DND-41 (cell line): ENCODE measurements at regions not wholly inside any gene's neighbourhood (a gene's known extent, or its start where the extent isn't known, plus 50 kb on each side); places are given as distances from the start of the nearest gene placed in this dataset.

Experiments
- ATAC-seq: fragments of 200-7000 bp; cut with Tn5 transposase; 3 replicates; pipeline ENCODE4 v1.9.1; 2021; ENCODE audit warnings: low read depth; ENCODE audit not compliant: insufficient read depth
- DNase-seq: peaks from one replicate; pipeline ENCODE4 v3.0.0-alpha.2; 2020
- H2AFZ ChIP-seq: 2 replicates; pipeline ENCODE4 v1.6.0; 2012; ENCODE audit warnings: low read depth, low read length
- H3K27ac ChIP-seq: 2 replicates; pipeline ENCODE4 v1.5.1; 2012; ENCODE audit warnings: low read length, inconsistent platforms
- H3K27me3 ChIP-seq: fragments of 200-600 bp; sonication (generic); 2 replicates; pipeline ENCODE4 v1.6.0; 2012; ENCODE audit warnings: low read length, mild to moderate bottlenecking, inconsistent platforms; ENCODE audit not compliant: insufficient read depth, poor library complexity
- H3K36me3 ChIP-seq: 2 replicates; pipeline ENCODE4 v1.5.1; 2012; ENCODE audit warnings: low read length, inconsistent platforms; ENCODE audit not compliant: insufficient read depth
- H3K4me1 ChIP-seq: 2 replicates; pipeline ENCODE4 v1.5.1; 2012; ENCODE audit warnings: mild to moderate bottlenecking, low read length; ENCODE audit not compliant: insufficient read depth
- H3K4me2 ChIP-seq: 2 replicates; pipeline ENCODE4 v1.6.0; 2012; ENCODE audit warnings: mild to moderate bottlenecking, moderate library complexity, low read length, inconsistent platforms; ENCODE audit not compliant: insufficient read depth
- H3K4me3 ChIP-seq, 2 experiments: fragments of 200-600 bp in 1 of 2; shearing (Covaris generic) in 1 of 2; 2 replicates each; pipeline ENCODE4 v1.5.1; 2012 to 2016; ENCODE audit warnings: inconsistent platforms in 2 of 2, low read length in 2 of 2, mild to moderate bottlenecking in 2 of 2, low read depth in 1 of 2, moderate library complexity in 1 of 2
- H3K79me2 ChIP-seq: 2 replicates; pipeline ENCODE4 v1.6.0; 2012; ENCODE audit warnings: low read length, inconsistent platforms; ENCODE audit not compliant: insufficient read depth
- H3K9ac ChIP-seq: 2 replicates; pipeline ENCODE4 v1.6.0; 2012; ENCODE audit warnings: low read depth, mild to moderate bottlenecking, inconsistent platforms, low read length, moderate library complexity
- H3K9me3 ChIP-seq: 2 replicates; pipeline ENCODE4 v1.5.1; 2012; ENCODE audit warnings: low read length, moderate library complexity, mild to moderate bottlenecking, inconsistent platforms; ENCODE audit not compliant: insufficient read depth, severe bottlenecking
- H4K20me1 ChIP-seq: 2 replicates; pipeline ENCODE4 v1.6.0; 2012; ENCODE audit warnings: low read length; ENCODE audit not compliant: insufficient read depth
- CTCF ChIP-seq: IDR thresholded peaks from 2 replicates; pipeline ENCODE4 v1.5.1; 2012; ENCODE audit warnings: borderline replicate concordance, low read length, moderate library complexity, mild to moderate bottlenecking; ENCODE audit not compliant: poor library complexity, severe bottlenecking; ENCODE audit errors: extremely low read depth
- EZH2 ChIP-seq: IDR thresholded peaks from 3 replicates; pipeline ENCODE4 v1.6.1; 2012; ENCODE audit warnings: borderline replicate concordance, low read depth, mild to moderate bottlenecking, moderate library complexity, low read length, inconsistent platforms; ENCODE audit not compliant: severe bottlenecking

DNA sequence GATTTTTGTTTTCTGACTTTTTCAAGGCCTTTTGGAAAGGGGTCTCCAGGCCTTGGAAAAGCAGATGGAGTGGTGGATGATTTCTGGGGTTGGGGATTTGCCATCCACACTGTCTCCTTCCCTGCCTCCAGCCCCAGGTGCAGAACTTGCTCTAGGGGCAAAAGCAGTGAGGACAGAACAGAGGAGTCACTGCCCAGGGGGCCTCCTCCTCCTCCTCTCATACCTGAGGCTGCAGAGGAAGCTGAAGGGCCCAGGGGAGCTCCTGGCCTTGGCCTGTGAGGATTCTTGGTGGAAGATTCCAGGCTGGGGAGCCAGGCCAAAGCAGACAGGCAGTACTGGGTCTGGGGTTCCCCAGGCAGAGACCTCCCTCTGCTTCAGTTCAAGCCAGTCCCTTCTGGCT lies 52.3 kb upstream of the URI1 start:
- no peak overlapping the region for H2AFZ ChIP-seq
- DNase-seq (no peak), ATAC-seq (no peak)
- no peaks in the 10 kb centered on the region for H3K4me1 ChIP-seq
- no peak overlapping the region for H3K9ac ChIP-seq
- no peaks in the 10 kb centered on the region for H4K20me1 ChIP-seq
- no peak overlapping the region for H3K4me2 ChIP-seq
- H3K79me2 ChIP-seq: no peaks in the 10 kb centered on the region
- no peak overlapping the region for H3K4me3 ChIP-seq
- no peaks in the 10 kb centered on the region for H3K9me3 ChIP-seq
- no peaks in the 10 kb centered on the region for H3K27me3 ChIP-seq
- no peak overlapping the region for H3K27ac ChIP-seq
- H3K36me3 ChIP-seq: no peaks in the 10 kb centered on the region
- TF ChIP-seq EZH2 (no peak), CTCF (no peak)

- Histone ChIP-seq H3K9ac (no peak overlapping the region), H2AFZ (no peak overlapping the region), H3K27me3 (no peaks in the 10 kb centered on the region), H4K20me1 (no peaks in the 10 kb centered on the region), H3K4me1 (no peaks in the 10 kb centered on the region), H3K27ac (no peak overlapping the region), H3K36me3 (no peaks in the 10 kb centered on the region), H3K9me3 (no peaks in the 10 kb centered on the region), H3K4me2 (no peak overlapping the region), H3K4me3 (no peak overlapping the region), H3K79me2 (no peaks in the 10 kb centered on the region)
- ATAC-seq (no peak), DNase-seq (no peak)
- TF ChIP-seq CTCF: no peak
- no peak for TF ChIP-seq EZH2
Observed at GRCh38 chr19:29890392-29890791, 51.6 kb upstream of the URI1 start.
